Medulla oblongata (tissue), 1 donor: ENCODE measurements at regions not wholly inside any gene's neighbourhood (a gene's known extent, or its start where the extent isn't known, plus 50 kb on each side); places are given as distances from the start of the nearest gene placed in this dataset.
"Not testable (repeated sequence)": the region's sequence is repeated elsewhere in the genome, so short reads cannot be mapped to it uniquely, and the experiment has no call there.

Experiments used
- DNase-seq: peaks from one replicate; pipeline ENCODE4 v3.0.0-alpha.2; 2015; ENCODE audit errors: extremely low spot score

GRCh38 chr20:19834287-19834686 is 76.2 kb downstream of the RIN2 start:
- no peak for DNase-seq

GRCh38 chr20:19834783-19835182 is 76.7 kb downstream of the RIN2 start:
- no peak for DNase-seq

GRCh38 chr20:19835533-19836222 is 77.6 kb downstream of the RIN2 start:
- peak; percentile 86 for DNase-seq

GRCh38 chr20:19838468-19838867 is 80.4 kb downstream of the RIN2 start:
- DNase-seq: no peak

GRCh38 chr20:19839053-19839452 is 81.0 kb downstream of the RIN2 start:
- no peak for DNase-seq

GRCh38 chr20:19840111-19840710 is 82.2 kb downstream of the RIN2 start:
- DNase-seq: no peak

GRCh38 chr20:19841740-19842139 is 83.7 kb downstream of the RIN2 start:
- no peak for DNase-seq

GRCh38 chr20:19844850-19845249 is 86.8 kb downstream of the RIN2 start:
- not testable (repeated sequence) for DNase-seq

- no peak for DNase-seq
Measured at GRCh38 chr20:19847383-19847782, 89.3 kb downstream of the RIN2 start.

- peak; percentile 85 for DNase-seq
Measured at GRCh38 chr20:19849341-19850197, 91.5 kb downstream of the RIN2 start.

- peak; percentile 68 for DNase-seq
Measured at GRCh38 chr20:19850198-19850533, 92.1 kb downstream of the RIN2 start.

- DNase-seq: no peak
Measured at GRCh38 chr20:19851861-19852260, 93.8 kb downstream of the RIN2 start.

GRCh38 chr20:19855416-19855815 is 97.4 kb downstream of the RIN2 start:
- no peak for DNase-seq

- DNase-seq: no peak
Measured at GRCh38 chr20:19858466-19859371, 100.7 kb downstream of the RIN2 start.

- no peak for DNase-seq
Measured at GRCh38 chr20:19859444-19859843, 101.4 kb downstream of the RIN2 start.

GRCh38 chr20:19860737-19861136 is 102.7 kb downstream of the RIN2 start:
- no peak for DNase-seq

GRCh38 chr20:19861147-19861759 is 103.2 kb downstream of the RIN2 start:
- no peak for DNase-seq

GRCh38 chr20:19864130-19864529 is 106.1 kb downstream of the RIN2 start:
- DNase-seq: no peak

GRCh38 chr20:19866070-19866469 is 108.0 kb downstream of the RIN2 start:
- no peak for DNase-seq

GRCh38 chr20:19867074-19867473 is 109.0 kb downstream of the RIN2 start:
- no peak for DNase-seq

- DNase-seq: peak; percentile 69
Measured at GRCh38 chr20:19867940-19868371, 109.9 kb downstream of the RIN2 start.
